ENCODE measurements at regions not wholly inside any gene's neighbourhood (a gene's known extent, or its start where the extent isn't known, plus 50 kb on each side); places are given as distances from the start of the nearest gene placed in this dataset.
"Not testable (repeated sequence)": the region's sequence is repeated elsewhere in the genome, so short reads cannot be mapped to it uniquely, and the experiment has no call there.

DNA sequence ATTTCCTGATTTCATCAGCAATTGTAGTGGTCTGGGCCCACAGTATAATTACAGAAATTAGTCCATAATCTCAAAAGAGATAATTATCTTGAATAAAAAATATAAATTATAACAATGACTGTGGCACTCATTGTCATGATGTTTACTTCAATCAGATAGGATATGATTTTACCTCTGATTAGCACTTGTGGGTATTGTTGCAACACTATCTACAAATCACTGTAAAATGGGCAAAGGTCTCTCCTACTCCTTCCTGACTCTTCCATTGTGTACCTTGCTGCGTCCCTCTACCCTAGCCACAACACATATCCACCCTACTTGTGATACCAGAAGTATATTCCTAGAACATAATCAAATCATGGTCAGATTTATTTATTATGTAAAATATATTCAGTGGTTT, 200.9 kb upstream of the TRIB2 start:
- DNase-seq = no peak

DNA sequence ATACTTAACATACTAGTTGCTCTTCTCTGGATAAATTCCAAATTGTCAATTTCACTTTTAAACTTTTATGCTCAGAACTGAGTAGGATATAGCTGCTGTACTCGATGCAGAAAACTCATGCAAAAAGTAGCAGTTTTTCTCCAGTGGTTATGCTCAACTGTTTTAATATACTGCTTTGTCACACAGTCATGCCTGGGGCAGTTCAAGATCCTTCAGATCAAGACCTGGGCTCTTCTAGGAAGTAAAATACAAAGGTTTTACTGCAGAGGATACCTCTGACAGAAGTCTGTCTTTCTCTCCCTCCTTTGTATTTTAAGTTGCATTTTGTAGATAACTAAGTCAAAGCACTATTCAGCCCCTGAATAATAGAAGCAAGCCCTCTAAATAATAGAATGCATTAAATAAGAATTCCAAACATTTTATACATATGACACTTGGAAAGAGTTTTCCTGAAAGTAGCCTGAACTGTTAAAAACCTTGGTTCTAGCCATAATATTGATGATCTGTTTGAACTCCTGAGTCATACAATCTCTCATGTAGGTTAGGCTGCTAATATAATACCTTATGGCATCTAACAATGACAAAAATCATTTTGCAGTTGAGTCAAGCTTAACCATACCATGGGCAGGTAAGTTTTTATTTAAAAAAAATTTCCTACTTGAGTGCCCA, 183.3 kb upstream of the TRIB2 start:
- no peak for DNase-seq

DNA sequence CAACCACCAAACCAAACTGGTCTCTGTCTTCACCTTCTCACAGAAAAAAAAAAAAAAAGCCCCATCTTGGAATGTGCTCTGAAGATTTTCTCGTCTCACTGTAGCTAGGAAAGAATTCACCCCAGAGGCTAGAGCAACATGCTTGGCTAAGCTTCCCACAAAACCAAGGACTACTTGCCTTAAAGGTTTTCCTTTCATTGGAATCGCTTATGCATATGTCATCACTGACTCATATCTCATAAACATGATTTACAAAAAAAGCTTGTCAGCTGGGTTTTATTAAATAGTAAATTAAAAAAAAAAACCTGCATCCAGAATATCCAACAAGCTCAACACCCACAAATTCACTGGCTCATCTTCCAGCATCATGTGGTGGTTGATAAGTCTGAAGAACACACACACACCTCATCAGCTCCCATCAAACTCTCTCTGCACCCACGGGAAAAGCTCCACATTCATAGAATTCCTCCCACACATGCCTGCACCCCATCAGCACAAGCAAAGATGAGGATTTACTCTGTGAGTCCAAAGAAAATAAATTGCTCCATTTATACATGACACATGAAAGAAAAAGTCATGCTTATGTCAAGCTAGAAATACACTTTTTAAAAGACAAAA, 182.0 kb upstream of the TRIB2 start:
- no peak for DNase-seq

DNA sequence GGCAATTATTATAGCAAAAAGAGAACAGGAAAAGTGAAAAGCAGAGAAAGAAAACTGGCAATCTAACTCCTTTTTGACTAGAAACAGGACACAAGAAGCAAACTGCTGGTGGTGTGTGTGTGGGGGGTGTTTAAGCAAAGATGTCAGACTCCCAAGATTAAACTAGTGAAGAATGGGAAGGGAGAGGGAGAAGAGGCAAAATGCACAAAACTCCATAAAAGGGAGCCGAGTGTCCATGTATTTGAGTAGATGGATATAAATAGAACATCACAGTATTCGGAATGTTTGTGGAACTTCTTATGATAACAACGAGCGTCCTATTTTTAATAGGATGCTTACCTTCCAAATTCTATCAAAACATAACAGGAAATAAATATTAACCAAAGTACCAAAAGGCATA, 179.8 kb upstream of the TRIB2 start:
- no peak for DNase-seq

DNA sequence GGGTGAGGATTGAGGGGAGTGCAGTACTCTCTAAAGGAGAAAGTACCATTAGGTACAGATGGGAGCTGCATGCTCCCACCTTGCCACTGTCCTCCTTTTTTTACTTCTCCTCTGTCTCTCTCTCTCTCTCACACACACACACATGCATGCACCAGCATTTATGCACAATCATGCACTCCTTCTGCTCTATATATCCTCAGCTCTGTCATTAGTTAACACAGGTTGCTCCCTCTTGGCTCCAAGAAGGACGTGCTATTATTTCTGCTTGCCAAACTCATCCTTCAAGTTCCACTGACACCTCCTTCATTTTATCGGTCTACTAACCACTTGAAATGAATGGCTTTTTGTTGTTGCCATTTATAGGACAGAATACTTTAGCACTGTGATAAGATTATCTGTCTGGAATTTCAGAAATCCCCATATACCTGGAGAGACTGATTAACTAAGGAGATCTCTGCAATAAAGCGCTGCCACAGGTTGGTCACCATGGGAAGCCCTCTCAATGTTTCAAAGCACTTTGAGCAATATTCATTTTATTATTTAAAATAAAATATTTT, 178.5 kb upstream of the TRIB2 start:
- no peak for DNase-seq

DNA sequence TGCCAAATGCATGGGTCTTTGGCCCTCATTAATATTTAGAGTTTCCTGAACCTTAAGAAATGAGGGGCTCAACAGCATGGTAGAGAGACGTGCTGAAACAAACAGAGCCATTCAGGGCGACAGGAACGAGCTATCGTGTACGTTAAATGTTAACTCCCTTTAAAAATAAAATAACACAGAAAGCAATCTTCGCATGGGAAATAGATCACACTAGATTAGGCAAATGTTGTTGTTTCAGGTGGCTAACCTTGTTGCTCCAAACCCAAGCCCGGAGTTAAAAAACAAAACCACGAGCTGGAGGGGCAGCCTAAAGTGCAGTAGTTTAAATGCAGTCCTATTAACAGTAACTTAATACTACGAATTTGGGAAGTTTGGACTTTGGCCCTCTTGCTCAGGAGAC, 177.4 kb upstream of the TRIB2 start:
- no peak for DNase-seq

DNA sequence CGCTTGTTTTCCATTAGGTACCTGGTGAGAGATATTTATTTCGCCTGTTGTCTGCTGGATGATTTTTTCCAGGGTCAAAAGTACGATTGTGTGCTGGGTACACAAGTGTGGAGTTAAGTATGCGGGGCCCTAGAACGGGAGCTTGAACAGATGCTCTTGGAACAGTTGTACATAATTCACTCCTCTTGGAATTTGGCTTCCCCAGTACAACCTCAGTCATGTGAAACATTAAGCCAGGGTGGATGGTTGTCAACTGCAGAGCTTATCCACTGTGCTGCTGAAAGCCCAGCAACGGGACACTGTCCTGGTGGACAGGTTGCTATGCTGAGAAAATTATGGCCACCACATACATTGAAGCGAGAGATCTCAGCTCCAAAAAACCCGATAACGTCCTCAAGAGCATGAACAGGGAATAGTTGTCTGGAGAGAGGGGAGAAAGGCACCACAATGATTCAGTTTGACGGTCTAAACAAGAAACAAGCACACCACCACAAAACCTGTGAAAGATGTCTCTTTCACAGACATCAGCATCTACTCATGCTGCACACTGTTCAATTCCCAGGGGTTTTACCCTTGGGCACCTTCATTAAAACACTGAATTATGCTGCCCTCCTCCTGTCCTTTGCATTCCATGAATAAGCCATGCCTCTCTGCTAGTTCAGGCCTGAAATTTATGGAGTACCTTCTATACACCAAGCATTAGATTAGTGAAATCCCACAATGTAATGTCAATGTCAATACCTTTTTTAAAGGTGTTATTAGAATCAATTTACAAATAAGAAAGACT, 176.8 kb upstream of the TRIB2 start:
- DNase-seq = no peak

DNA sequence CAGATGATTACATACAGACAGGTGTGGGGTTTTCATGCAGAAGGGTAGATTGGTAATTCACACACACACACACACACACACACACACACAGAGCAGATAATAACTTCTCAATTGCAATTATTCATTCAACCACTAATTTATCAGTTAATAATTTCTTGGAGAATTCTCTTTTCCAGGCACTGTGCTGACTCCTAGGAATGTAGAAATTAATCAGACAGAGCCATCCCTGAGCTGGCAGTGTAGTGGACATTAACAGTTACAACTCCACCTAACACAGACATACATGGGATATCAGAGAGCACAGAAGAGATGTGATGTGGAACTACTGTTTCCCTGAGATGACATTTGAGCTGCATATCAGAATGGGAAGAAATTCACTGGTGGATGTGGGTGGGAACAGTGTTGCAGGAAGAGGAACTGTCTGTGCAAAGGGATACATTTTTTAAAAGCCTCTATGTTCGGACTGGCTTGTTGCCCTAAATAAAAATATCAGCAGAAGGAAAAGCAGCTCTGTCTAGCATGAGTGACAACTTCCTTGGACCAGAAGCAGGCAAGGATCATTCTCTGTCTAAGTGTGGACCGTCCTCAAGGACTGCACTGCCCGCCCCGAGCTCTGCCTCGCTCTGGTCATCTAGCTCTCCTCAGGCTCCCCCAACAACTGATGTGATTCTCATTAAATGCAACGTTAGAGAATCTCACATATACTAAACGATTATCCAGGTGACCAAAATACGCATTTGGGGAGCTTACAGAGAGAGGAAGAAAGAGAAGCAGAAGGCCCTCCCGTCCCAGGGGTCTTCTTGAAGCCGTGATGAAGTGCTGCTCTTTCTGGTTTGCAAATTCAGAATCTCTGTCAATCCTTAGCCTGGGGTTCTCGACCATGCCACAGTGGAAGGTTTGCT, 173.4 kb upstream of the TRIB2 start:
- DNase-seq = no peak

DNA sequence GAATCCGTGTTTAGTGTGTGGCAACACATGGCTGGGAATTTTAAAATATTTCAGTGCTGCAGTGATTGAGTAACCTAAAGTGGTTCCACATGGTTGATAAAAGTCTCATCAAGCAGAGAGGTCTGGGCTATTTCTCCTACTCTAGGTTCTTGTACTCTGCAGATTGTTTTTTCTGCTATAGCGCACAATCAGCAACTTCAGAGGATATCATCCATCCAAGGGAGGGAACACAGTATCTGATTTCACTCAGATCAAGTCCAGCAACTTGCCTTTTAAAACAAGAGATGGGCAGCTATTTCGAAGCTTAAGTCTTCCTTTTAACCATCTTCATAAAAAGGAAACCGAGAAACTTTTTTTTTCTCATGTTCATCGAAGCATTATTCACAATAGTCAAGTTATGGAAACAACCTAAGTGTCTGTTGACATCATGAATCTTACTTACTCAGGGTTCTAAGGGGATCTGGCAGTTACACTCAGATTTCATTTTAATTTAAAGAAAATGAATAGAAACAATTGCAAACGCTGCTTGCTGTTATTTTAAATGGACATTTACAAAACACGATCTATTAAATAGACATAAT, 172.7 kb upstream of the TRIB2 start:
- DNase-seq = no peak

DNA sequence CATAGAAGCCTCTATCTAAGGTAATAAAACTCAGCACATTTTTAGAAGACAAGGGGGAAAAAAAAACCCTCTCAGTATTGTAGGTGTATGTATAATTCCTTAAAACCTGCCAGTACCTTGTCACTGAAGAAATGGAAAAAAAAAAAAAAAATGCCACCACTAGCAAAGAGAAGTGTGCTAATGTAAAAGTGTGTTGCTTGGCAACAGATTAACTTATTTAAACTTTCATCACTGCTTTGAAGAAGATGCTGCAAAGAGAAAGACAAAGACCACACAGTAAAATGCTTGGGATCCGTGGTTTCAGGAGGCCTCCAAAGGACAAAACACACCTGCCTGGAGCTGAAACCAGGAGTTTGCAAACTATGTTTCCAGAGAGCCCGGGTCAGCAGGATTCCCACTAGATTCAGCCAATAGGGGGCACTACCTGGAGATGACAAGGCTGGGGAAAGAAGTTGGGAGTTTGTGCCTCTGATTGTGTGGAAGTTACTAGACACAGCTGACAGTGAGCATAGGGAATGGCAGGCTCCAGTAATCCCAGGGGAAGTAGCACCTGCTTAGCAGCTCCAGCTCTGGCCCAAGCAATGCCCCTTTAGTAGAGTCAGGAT, 169.1 kb upstream of the TRIB2 start:
- DNase-seq = no peak

DNA sequence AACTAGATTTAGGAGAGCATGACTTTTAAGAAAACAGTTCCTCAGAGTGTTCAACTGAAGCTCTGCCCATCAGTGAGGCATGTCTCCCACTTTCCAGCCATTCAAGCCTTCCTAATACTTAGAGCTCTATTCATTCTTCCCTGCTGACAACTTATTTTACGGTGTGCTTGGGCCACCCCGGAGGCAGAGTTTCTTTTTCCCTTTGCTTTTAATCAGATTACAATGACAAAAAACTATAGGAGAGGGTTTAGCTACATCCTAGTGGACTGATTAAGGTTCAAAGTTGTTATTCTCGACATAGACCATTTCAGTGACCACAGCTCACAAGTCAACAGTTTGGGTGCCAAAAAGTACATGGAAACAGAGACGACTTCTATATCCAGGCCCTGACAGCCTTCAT, 167.8 kb upstream of the TRIB2 start:
- no peak for DNase-seq

DNA sequence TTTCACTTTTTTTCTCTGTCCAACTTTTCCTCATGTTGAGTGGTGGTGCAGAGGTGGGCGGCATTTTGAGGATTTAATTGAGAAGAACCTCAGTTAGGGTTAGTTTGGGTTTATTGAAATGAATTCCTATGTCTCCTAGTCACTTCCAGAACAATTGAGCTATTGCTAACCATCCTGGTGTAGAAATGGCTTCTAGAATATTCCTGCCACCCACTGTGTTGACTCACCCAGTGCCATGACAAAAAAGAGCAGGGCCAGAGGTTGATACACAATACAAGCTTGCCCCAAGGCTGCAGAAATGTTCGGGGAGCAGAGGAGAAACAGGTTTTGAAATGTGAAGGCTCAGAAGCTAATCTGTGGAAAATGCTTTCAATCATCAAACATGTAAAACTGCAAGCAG, 167.1 kb upstream of the TRIB2 start:
- no peak for DNase-seq

DNA sequence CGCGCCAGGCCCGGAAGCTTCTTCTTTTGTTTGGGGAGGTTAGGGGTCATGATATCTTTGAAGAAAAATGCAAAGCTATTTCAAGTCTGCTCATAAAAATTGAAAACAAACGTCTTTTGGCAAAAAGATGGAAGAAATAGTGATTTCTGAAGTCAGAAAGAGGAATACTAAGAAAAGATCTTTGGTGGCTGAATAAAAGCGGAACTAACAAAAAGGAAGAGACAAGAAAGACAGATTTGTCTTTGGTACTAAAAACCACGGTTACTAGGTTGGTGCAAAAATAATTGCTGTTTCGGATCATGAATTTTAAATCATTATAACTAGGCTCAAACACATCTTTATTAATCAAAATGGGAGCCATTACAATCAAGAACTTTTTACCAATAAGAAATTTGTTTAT, 164.6 kb upstream of the TRIB2 start:
- DNase-seq = no peak

DNA sequence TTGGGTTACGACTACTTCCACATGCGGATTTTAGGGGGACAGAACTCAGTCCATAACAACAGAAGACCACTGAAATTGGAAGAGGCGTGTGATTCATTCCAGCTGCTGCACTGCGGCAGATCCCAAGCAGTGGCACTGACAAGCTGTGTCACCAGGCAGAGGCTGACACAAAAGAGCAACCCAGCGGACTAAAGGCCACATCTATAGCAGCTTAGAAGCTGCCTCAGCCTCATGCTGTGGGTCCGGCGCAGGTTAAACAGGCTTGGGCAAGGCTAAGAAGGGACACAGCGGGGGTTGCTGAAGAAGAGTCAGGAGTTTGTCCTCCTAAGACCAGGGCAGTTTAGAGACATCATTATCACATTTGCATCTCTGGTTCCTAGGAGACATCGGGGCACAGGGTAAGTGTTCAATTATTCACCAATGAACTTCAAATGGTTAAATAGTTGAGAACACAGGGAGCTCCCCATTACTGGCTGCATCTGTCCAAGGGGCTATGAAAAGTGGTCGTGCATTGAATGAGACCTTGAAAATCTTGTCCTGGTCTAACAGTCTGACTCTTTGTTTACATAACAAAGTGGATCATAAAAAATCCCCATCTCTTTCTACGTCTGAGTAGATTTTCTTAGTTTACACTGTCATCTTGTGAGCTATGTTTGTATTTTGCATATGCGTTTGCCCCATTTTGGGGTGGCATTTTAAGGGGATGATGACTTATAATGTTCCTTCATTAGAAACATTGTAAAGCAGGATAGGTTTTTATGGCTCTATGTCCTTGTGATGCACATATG, 162.3 kb upstream of the TRIB2 start:
- no peak for DNase-seq

DNA sequence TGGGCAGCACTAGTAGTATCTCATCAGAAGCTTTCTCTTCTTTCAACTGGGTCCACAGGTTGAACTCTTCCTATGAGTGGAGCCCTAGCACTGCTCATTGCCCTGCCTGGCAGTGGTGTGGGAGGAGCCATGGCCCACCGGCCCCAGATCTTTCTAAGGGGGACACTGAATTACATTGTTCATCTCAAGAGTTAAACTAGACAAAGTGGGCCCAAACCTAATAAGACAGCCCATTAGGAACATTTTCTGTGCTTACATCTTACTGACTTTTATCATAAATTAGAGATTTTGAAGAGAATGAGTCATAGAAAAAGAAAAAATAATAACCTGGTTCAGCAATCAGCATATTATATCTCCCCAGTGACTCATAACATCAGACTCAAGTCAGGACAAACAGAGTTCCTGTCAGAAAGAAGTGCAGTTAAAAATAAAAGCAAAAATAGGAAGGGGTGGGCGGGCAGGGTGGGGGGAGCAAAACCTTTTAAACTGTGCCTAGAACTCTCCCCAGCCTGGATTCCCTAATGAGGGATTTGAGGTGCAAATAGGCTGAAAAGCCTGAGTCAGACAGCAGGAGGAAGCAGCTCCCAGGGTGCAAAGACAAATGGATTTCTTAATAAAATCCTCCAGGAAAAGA, 161.6 kb upstream of the TRIB2 start:
- DNase-seq = peak; percentile 12

DNA sequence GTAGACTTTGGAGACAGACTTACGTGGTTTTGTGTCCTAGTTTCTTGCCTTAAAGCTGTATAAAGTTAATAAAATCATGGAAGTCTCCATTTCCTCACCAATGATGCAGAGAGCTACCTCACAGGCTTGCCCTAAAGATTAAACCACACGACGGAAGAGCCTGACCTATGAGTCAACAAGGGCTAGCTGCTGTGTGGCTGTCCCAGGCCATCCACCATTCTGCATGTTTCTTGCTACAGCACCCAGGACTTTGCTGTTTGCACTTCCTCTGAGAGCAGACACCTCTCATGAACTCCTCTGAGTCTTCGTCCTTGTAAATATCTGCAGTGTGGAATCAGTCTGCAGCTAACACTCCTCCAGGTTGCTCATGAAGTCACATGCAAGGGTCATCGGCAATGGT, 160.0 kb upstream of the TRIB2 start:
- peak; percentile 8 for DNase-seq

DNA sequence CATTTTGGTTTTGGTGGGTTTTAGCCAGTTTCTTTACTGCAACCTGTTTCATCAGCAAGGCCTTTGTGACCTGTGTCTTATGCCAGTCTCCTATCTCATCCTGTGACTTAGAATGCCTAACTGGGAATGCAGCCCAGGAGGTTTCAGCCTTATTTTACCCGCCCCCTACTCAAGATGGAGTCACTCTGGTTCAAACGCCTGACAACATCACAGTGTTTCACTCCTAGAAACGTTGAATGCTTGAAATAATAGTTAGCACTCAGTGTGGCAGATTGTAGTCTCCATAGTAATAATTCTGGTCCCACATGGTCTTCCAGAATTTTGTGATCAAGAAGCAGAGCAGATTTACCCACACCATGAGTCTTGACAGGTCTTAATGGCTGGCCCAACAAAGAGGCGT, 159.0 kb upstream of the TRIB2 start:
- DNase-seq = no peak

DNA sequence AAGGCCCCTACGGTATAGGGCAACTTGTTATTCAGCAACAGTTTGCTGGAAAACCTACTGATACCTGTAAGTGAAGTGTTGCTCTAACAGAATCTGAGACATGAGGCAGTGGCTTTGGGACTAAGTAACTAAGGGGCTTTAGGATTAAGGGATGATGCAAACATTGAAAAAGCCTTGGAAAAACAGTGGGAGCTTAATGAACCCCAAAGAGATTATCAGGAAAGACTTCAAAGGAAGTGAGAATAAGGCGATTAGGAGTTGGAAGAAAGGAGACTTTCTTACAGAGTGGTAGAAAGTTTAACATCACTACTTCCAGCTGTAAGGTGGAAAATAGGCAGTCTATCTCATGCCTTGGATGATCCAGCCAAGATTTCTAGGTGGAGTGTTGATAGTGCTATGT, 158.2 kb upstream of the TRIB2 start:
- DNase-seq = no peak

DNA sequence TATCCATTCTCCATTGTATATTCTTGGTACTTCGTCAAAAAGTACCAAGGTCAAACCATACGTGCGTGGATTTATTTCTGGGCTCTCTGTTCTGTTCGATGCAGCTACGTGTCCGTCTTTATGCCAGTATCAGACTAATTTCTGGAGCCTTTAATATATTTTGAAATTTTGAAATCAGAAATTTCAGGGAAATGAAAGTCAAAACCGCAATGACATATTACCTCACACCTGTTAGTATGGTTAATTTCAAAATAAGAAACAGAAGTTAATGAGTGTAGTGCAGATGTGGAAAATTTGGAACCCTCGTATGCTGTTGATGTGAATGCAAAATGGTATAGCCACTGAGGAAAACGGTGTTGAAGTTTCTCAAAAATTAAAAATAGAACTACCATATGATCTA, 156.1 kb upstream of the TRIB2 start:
- no peak for DNase-seq

DNA sequence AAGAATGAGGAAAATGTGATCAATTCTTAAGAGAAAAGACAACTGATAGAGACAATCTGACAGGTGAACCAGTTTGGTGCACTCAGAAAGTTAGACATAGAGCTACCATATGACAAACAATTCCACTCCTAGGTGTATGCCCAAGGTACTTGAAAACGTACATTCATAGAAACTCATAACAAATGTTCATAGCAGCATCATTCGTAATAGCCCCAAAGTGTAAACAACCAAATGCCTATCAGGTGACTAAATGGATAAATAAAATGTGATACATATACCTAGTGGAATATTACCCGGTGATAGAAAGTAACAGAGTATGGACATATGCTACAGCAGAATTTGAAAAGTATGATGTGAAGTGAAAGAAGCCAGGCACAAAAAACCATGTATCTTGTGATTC, 149.3 kb upstream of the TRIB2 start:
- DNase-seq = no peak

DNA sequence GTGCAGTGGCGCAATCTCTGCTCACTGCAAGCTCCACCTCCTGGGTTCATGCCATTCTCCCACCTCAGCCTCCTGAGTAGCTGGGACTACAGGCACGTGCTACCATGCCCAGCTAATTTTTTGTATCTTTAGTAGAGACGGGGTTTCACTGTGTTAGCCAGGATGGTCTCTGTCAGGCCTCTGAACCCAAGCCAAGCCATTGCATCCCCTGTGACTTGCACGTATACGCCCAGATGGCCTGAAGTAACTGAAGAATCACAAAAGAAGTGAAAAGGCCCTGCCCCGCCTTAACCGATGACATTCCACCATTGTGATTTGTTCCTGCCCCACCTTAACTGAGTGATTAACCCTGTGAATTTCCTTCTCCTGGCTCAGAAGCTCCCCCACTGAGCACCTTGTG, 147.2 kb upstream of the TRIB2 start:
- not testable (repeated sequence) for DNase-seq

All from CD4-positive, alpha-beta T cell treated with Interleukin-10 for 1 hour (primary cell).